HG02759 (cell line): ENCODE measurements at regions not wholly inside any gene's neighbourhood (a gene's known extent, or its start where the extent isn't known, plus 50 kb on each side); places are given as distances from the start of the nearest gene placed in this dataset.

ENCODE experiments used
- ATAC-seq: cut with Tn5 transposase; IDR thresholded peaks from one replicate; pipeline ENCODE4 v1.9.1; 2021; ENCODE audit warnings: mild to moderate bottlenecking, moderate library complexity; ENCODE audit not compliant: unreplicated experiment

- no peak for ATAC-seq
Observed at GRCh38 chr6:142558786-142559185, 257.0 kb downstream of the ADGRG6 start.

- ATAC-seq: no peak
Observed at GRCh38 chr6:142561511-142562265, 259.9 kb downstream of the ADGRG6 start.

GRCh38 chr6:142562865-142563264 lies 261.1 kb downstream of the ADGRG6 start:
- ATAC-seq: no peak

- ATAC-seq: peak; percentile 74
Observed at GRCh38 chr6:142566628-142567396, 265.0 kb downstream of the ADGRG6 start.

GRCh38 chr6:142567461-142567860 lies 265.7 kb downstream of the ADGRG6 start:
- no peak for ATAC-seq

DNA sequence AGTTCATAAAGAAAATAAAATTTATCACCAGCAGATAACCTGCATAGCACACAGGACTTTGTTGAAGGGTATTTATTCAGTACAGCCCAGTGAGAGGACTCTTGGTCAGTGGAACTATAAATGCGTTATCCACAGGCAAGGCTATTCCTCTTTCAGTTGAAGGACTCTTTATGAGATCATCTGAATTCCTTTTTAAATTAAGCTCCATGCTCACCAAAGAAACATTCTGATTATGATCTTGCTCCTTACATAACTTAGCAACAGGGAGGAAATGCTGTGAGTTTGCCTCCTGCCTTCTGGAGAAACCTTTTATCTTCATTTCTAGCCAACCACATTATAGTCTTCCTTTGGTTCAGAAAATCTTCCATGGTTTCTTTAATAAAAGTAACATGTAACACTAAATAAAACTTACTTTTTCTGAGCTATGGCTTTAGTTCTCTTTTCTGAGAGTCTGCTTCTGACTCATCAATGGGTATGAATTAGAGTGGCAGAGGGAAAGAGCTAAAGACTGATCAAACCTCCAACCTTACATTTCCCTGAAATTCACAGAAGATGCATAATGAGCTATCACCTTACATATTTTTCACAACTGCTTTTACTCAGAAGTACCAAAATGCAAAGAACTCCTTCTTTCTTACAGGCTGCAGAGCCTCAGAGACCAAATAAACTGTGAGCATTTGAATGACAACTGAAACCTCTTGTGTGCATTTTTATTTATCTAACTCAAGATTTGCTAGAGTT lies 267.2 kb downstream of the ADGRG6 start:
- ATAC-seq: no peak

DNA sequence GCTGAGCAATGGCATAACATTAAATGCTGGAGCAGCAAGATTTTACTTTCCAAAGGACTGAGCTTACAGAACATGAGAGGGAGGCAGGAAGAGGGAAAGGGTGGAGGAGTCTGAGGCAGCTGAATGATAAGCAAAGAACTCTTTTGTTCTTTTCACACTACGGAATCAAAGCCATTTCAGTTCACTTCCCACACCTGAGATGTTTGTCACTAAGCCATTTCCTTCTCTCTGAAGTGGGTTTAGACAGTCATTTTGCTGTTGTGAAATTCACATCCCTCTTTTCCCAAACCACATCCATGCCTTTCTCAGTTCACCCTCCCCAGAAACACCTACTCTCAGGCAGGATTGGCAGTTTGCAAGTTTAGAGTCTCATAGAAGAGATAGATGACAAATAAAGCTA lies 267.9 kb downstream of the ADGRG6 start:
- ATAC-seq: no peak

DNA sequence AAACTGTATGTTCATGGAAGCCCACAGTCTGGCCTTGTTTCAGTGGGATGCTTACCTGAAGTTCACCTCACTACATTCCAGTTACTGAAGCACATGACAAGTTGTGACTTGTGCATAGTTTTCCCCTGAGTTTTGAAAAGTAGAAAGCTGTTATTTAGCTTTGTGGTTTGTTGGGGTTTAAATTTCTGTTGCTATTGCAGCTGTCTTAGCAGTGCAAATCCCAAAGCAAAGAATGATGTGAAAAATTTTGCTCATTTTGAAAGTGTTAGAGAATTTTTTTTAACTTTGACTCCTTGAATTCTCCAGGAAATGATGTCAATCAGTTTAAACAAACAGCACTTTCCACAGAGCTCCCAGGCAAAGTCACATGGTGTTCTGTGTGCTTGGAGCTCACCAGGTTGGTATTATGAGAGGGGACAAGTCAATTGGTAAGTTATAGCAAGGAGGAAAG lies 268.4 kb downstream of the ADGRG6 start:
- no peak for ATAC-seq

- no peak for ATAC-seq
Observed at GRCh38 chr6:142592876-142593275, 291.1 kb downstream of the ADGRG6 start.

DNA sequence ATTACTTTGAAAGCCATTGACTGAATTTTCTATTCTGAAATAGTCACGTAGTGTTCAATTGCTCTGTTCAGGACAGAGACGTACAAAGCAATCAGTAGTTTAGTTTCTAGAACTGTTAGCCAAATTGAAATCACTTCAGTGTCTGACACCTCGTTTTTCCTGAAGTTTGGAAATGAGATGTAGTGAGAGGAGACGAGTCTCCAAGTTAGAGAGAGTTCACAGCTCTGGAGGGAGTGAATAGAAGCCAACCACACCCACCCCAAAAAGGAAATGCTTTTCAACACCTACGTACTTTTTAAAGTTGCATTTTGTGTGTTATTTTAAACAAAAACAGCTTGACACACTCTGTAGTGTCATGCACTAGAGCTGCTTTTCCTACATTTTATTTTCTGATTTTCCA lies 296.0 kb downstream of the ADGRG6 start:
- no peak for ATAC-seq

GRCh38 chr6:142601427-142601826 lies 299.6 kb downstream of the ADGRG6 start:
- no peak for ATAC-seq

DNA sequence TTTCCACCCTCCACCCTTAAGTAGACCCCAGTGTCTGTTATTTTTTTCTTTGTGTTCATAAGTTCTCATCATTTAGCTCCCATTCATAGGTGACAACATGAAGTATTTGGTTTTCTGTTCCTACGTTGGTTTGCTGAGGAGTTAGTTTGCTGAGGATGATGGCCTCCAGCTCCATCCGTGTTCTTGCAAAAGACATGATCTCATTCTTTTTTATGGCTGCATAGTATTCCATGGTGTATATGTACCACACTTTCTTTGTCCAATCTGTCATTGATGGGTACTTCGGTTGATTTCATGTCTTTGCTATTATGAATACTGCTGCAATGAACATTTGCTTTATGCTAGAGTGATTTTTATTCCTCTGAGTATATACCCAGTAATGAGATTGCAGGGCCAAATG lies 301.2 kb downstream of the ADGRG6 start:
- ATAC-seq: no peak

DNA sequence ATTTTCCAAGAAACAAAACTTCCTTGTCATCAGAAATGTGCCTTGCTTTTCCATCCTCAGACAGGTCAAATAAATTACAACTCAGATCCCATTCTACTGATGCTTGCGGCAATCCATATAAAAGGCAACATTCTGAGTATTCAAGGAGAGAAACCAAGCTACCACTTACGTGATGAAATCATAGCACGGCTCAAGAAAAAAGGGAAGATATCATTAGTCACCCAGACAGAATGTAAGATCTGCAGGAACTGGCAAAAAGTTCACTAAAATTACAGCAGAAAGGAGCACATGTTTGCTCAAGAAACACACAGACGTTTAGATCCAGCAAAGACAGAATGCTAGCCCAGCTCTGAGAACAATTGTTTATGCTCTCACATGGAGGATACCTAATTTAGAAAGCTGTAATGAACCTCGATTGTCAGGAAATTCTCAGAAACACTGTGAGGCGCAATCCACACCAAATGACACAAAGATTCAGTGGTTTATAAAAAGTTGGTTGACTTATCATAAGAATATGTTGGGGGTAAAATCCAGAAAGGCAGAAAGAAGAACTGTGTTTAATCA lies 304.2 kb downstream of the ADGRG6 start:
- ATAC-seq: no peak

DNA sequence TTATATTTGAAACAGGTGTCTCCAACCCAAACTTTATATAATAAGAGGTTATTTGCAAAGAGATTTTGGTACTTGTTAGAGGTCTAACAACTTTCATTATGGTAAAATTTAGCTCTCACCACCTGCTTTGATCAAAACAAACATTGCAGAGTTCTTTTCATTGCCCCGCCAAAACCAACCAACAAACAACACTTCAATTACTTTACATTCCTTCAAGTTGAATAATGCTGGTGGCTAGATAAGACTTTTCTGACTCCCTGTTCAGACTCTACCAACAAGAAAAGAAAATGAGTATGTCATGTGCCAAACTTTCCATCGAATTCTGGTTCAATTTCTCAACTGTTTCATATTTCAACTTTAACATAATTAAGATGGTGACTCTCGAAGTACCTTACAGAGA lies 311.1 kb downstream of the ADGRG6 start:
- ATAC-seq: no peak

GRCh38 chr6:142613981-142614380 lies 312.2 kb downstream of the ADGRG6 start:
- no peak for ATAC-seq

DNA sequence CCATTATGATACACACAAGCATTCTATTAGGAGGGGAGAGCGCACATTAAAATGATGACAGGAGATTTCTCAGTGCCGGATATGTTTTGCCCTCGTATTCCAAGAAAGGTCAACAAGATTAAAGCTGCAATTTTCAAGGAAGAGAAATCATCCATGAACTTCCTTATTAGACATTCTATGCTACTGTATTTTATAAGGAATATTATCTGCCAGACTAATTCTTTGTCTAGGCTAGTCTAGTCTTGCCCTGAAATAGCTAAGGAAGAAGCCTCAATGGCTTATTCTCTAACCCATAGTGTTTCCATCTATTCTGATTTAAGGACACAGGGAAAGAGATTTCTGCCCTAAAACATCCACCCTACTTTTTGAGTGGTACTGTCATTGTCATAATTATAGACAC lies 315.4 kb downstream of the ADGRG6 start:
- ATAC-seq: no peak

GRCh38 chr6:142621822-142622221 lies 320.0 kb downstream of the ADGRG6 start:
- ATAC-seq: no peak

DNA sequence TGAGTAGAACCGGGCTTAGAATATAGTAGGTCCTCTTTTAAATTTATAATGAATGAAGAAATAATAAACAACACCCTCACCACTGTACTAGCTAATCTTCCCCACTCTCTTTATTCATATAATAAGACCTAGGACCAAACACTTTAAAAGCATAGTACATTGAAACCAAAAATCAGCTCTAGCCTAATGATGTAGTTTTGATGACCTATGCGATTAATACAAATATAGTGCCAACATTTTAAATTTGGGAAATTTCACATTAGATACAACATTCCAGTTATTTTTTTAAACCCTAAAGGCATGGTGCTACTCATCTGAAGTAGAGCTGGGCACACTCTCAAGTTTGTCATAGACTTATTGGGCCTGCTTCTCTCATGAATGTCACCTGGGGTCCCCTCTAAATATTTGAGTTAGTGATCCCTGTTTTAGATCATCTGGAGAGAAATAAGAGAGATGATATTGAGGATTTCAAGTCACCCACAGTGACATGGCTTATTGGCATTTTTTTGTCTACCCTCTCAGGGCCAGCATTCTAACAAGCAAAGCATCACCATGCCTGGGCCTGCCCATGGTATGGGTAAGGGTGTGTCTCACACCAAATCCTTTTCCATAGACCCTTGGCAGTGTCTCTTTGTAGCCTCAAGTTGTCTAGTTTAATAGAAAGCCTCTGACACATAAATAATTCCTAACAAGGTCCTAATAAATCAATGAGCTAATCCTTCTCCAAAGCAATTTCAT lies 319.8 kb downstream of the HIVEP2 start:
- no peak for ATAC-seq

- no peak for ATAC-seq
Observed at GRCh38 chr6:142627474-142627873, 317.5 kb downstream of the HIVEP2 start.

- ATAC-seq: no peak
Observed at GRCh38 chr6:142631517-142632385, 313.2 kb downstream of the HIVEP2 start.
